Body of pancreas (tissue), 4 donors: ENCODE measurements at regions not wholly inside any gene's neighbourhood (a gene's known extent, or its start where the extent isn't known, plus 50 kb on each side); places are given as distances from the start of the nearest gene placed in this dataset.

Experiments used
- ATAC-seq: fragments of 150-250 bp; one replicate; pipeline ENCODE4 v1.9.1; 2016
- DNase-seq, 4 donors: peaks; one replicate each; pipeline ENCODE4 v3.0.0-alpha.2; 2019
- H3K27ac ChIP-seq, 4 donors: fragments of 200-600 bp; sonication (generic); 1 replicate in 3 of 4; 2 replicates in 1 of 4; pipeline versions ENCODE4 v1.5.1 to v1.6.1; 2016 to 2019; ENCODE audit warnings: mild to moderate bottlenecking in 1 of 4, mixed read lengths in 1 of 4, moderate library complexity in 1 of 4
- H3K27me3 ChIP-seq, 2 donors: fragments of 200-600 bp; sonication (generic); one replicate each; pipeline ENCODE4 v1.6.0; 2016; ENCODE audit warnings: mild to moderate bottlenecking in 1 of 2
- H3K36me3 ChIP-seq, 2 donors: fragments of 200-600 bp; sonication (generic); replicated peaks in 1 of 2; 2 replicates each; pipeline ENCODE4 v1.5.1; 2016; ENCODE audit warnings: low read depth in 2 of 2; ENCODE audit not compliant: insufficient read depth in 1 of 2
- H3K4me1 ChIP-seq: fragments of 200-600 bp; sonication (generic); one replicate; pipeline ENCODE4 v1.6.0; 2016
- H3K4me3 ChIP-seq, 2 donors: fragments of 200-600 bp; sonication (generic); 1 replicate in 1 of 2; 2 replicates in 1 of 2; pipeline ENCODE4 v1.5.1; 2016 to 2019
- H3K9me3 ChIP-seq, 3 donors: fragments of 200-600 bp; sonication (generic); 1 replicate in 2 of 3; 2 replicates in 1 of 3; pipeline ENCODE4 v1.5.1; 2016
- CTCF ChIP-seq, 7 experiments: fragments of 450-650 bp in 4 of 7; fragments of 200-600 bp in 3 of 7; sonication (generic) in 3 of 7; IDR thresholded peaks; one replicate each; pipeline ENCODE4 v1.5.1; 2016 to 2019; ENCODE audit warnings: antibody characterized with exemption in 7 of 7
- POLR2A ChIP-seq, 3 donors: fragments of 450-650 bp; IDR thresholded peaks; one replicate each; pipeline ENCODE4 v1.6.1; 2016; ENCODE audit warnings: antibody characterized with exemption in 3 of 3, mild to moderate bottlenecking in 2 of 3
- WGBS, 2 donors: methylation state at CpG; one replicate each; pipeline ENCODE4 v1.1.5; 2017; 5-methylcytosine and 5-hydroxymethylcytosine counted together
- intact Hi-C: fragments of 100-400 bp; cut with DNase I; formaldehyde crosslinking; loops from one replicate; pipeline ENCODE4 v1.15.1; 2023

- no peak for ATAC-seq
- Histone ChIP-seq H3K9me3 (no peaks in the 10 kb centered on the region), H3K4me1 (no peaks in the 10 kb centered on the region), H3K4me3 (no peak overlapping the region), H3K27ac (no peak overlapping the region), H3K27me3 (no peaks in the 10 kb centered on the region), H3K36me3 (no peaks in the 10 kb centered on the region)
- 43 to 71% methylated on average over 5 to 6 of the region's 6 CpGs for whole genome bisulfite sequencing, 2 donors
- no peak for DNase-seq
- intact Hi-C loops = no loop called here
- TF ChIP-seq POLR2A (IDR thresholded peaks at IDR 0.05) (no peak), CTCF (IDR thresholded peaks at IDR 0.05) (no peak)
These were observed 195.7 kb upstream of the WSCD1 start for GRCh38 chr17:5874486-5874885.

- ATAC-seq (no peak), DNase-seq (no peak)
- no peaks in the 10 kb centered on the region for H3K36me3 ChIP-seq
- H3K27ac ChIP-seq = no peak overlapping the region
- no peak overlapping the region for H3K4me3 ChIP-seq
- WGBS, 2 donors = 61 to 71% methylated on average over 1 of the region's 1 CpG
- H3K27me3 ChIP-seq = no peaks in the 10 kb centered on the region
- intact Hi-C loops = no loop called here
- H3K4me1 ChIP-seq = no peaks in the 10 kb centered on the region
- TF ChIP-seq POLR2A (IDR thresholded peaks at IDR 0.05) = no peak
- TF ChIP-seq CTCF (IDR thresholded peaks at IDR 0.05) = no peak
- H3K9me3 ChIP-seq = no peaks in the 10 kb centered on the region
These were observed 192.8 kb upstream of the WSCD1 start for GRCh38 chr17:5877366-5877765.

GRCh38 chr17:5877948-5878347 lies 192.2 kb upstream of the WSCD1 start:
- TF ChIP-seq POLR2A (IDR thresholded peaks at IDR 0.05) (no peak), CTCF (IDR thresholded peaks at IDR 0.05) (no peak)
- H3K36me3 ChIP-seq = no peaks in the 10 kb centered on the region
- H3K9me3 ChIP-seq = no peaks in the 10 kb centered on the region
- H3K27ac ChIP-seq = no peak overlapping the region
- no peaks in the 10 kb centered on the region for H3K4me1 ChIP-seq
- DNase-seq (peak in 2 of 4 donors; percentile 12 to 73), ATAC-seq (no peak)
- 32 to 41% methylated on average over 5 to 10 of the region's 10 CpGs for WGBS, 2 donors
- intact Hi-C loops = no loop called here
- H3K4me3 ChIP-seq = no peak overlapping the region
- no peaks in the 10 kb centered on the region for H3K27me3 ChIP-seq

- H3K4me1 ChIP-seq = no peaks in the 10 kb centered on the region
- H3K27ac ChIP-seq = no peak overlapping the region
- H3K9me3 ChIP-seq = no peaks in the 10 kb centered on the region
- no peaks in the 10 kb centered on the region for H3K36me3 ChIP-seq
- intact Hi-C loops = no loop called here
- TF ChIP-seq POLR2A (IDR thresholded peaks at IDR 0.05) (no peak), CTCF (IDR thresholded peaks at IDR 0.05) (no peak)
- no peak for DNase-seq
- H3K4me3 ChIP-seq = no peak overlapping the region
- ATAC-seq = no peak
- 67 to 69% methylated on average over 5 to 6 of the region's 6 CpGs for WGBS, 2 donors
- H3K27me3 ChIP-seq = no peaks in the 10 kb centered on the region
These were observed 188.3 kb upstream of the WSCD1 start for GRCh38 chr17:5881849-5882248.

- intact Hi-C loops = no loop called here
- no peak for DNase-seq
- Histone ChIP-seq H3K4me1 (no peaks in the 10 kb centered on the region), H3K4me3 (no peak overlapping the region), H3K36me3 (no peaks in the 10 kb centered on the region), H3K27ac (no peak overlapping the region), H3K9me3 (no peaks in the 10 kb centered on the region), H3K27me3 (no peaks in the 10 kb centered on the region)
- no peak for ATAC-seq
- TF ChIP-seq POLR2A (IDR thresholded peaks at IDR 0.05) (no peak), CTCF (IDR thresholded peaks at IDR 0.05) (no peak)
- 52 to 53% methylated on average over 13 of the region's 13 CpGs for WGBS, 2 donors
These were observed 186.2 kb upstream of the WSCD1 start for GRCh38 chr17:5883775-5884665.
